Upper lobe of right lung (tissue), 1 donor: ENCODE measurements at regions not wholly inside any gene's neighbourhood (a gene's known extent, or its start where the extent isn't known, plus 50 kb on each side); places are given as distances from the start of the nearest gene placed in this dataset.

ENCODE experiments used
- ATAC-seq: fragments of 200-7000 bp; cut with Tn5 transposase; one replicate; pipeline ENCODE4 v1.9.1; 2020; ENCODE audit warnings: mild to moderate bottlenecking, moderate library complexity
- DNase-seq: peaks from one replicate; pipeline ENCODE4 v3.0.0-alpha.2; 2020
- H3K27ac ChIP-seq: fragments of 200-600 bp; one replicate; pipeline ENCODE4 v1.8.0; 2022
- H3K27me3 ChIP-seq: fragments of 200-600 bp; one replicate; pipeline ENCODE4 v1.8.0; 2022; ENCODE audit warnings: mild to moderate bottlenecking
- H3K36me3 ChIP-seq: fragments of 200-600 bp; one replicate; pipeline ENCODE4 v1.8.0; 2022
- H3K4me1 ChIP-seq: fragments of 200-600 bp; one replicate; pipeline ENCODE4 v1.8.0; 2022
- H3K4me3 ChIP-seq: fragments of 200-600 bp; one replicate; pipeline ENCODE4 v1.8.0; 2022; ENCODE audit warnings: mild to moderate bottlenecking
- H3K9me3 ChIP-seq: fragments of 200-600 bp; one replicate; pipeline ENCODE4 v1.8.0; 2022
- CTCF ChIP-seq: fragments of 200-600 bp; IDR thresholded peaks from one replicate; pipeline ENCODE4 v1.8.0; 2022; ENCODE audit warnings: antibody characterized with exemption
- intact Hi-C: fragments of 100-400 bp; cut with DNase I; formaldehyde crosslinking; loops from one replicate; pipeline ENCODE4 v1.11.0; 2022
- donor health status: DM: no; HTN: yes; CAD: no; lungs with severe emphysema.

- TF ChIP-seq CTCF: no peak
- Histone ChIP-seq H3K4me3 (no peak overlapping the region), H3K27me3 (no peaks in the 10 kb centered on the region), H3K9me3 (no peaks in the 10 kb centered on the region), H3K27ac (no peak overlapping the region), H3K4me1 (no peaks in the 10 kb centered on the region), H3K36me3 (no peaks in the 10 kb centered on the region)
- intact Hi-C loops: no loop called here
- DNase-seq (no peak), ATAC-seq (no peak)
Measured at GRCh38 chrX:104513162-104513561, 52.8 kb upstream of the IL1RAPL2 start.

- no peaks in the 10 kb centered on the region for H3K4me1 ChIP-seq
- TF ChIP-seq CTCF: no peak
- H3K36me3 ChIP-seq: no peaks in the 10 kb centered on the region
- H3K27ac ChIP-seq: no peak overlapping the region
- ATAC-seq (no peak), DNase-seq (no peak)
- H3K9me3 ChIP-seq: no peaks in the 10 kb centered on the region
- H3K27me3 ChIP-seq: no peaks in the 10 kb centered on the region
- intact Hi-C loops: no loop called here
- H3K4me3 ChIP-seq: no peak overlapping the region
Measured at GRCh38 chrX:104510801-104511200, 55.2 kb upstream of the IL1RAPL2 start.

- H3K36me3 ChIP-seq: no peaks in the 10 kb centered on the region
- H3K27ac ChIP-seq: no peak overlapping the region
- no peaks in the 10 kb centered on the region for H3K9me3 ChIP-seq
- no peak overlapping the region for H3K4me3 ChIP-seq
- ATAC-seq: no peak
- no peaks in the 10 kb centered on the region for H3K4me1 ChIP-seq
- intact Hi-C loops: no loop called here
- no peak for DNase-seq
- H3K27me3 ChIP-seq: no peaks in the 10 kb centered on the region
- no peak for TF ChIP-seq CTCF
Measured at GRCh38 chrX:104502460-104502859, 63.5 kb upstream of the IL1RAPL2 start.

GRCh38 chrX:104488811-104489210 is 77.2 kb upstream of the IL1RAPL2 start:
- no peaks in the 10 kb centered on the region for H3K9me3 ChIP-seq
- H3K27me3 ChIP-seq: no peaks in the 10 kb centered on the region
- H3K36me3 ChIP-seq: no peaks in the 10 kb centered on the region
- no peak for DNase-seq
- TF ChIP-seq CTCF: no peak
- H3K4me3 ChIP-seq: no peak overlapping the region
- H3K27ac ChIP-seq: no peak overlapping the region
- H3K4me1 ChIP-seq: no peaks in the 10 kb centered on the region
- intact Hi-C loops: no loop called here
- ATAC-seq: no peak

- H3K4me1 ChIP-seq: no peaks in the 10 kb centered on the region
- no peak overlapping the region for H3K4me3 ChIP-seq
- ATAC-seq (no peak), DNase-seq (no peak)
- H3K36me3 ChIP-seq: no peaks in the 10 kb centered on the region
- no peak for TF ChIP-seq CTCF
- no peak overlapping the region for H3K27ac ChIP-seq
- H3K9me3 ChIP-seq: no peaks in the 10 kb centered on the region
- intact Hi-C loops: no loop called here
- no peaks in the 10 kb centered on the region for H3K27me3 ChIP-seq
Measured at GRCh38 chrX:104486691-104487090, 79.3 kb upstream of the IL1RAPL2 start.

GRCh38 chrX:104482757-104483156 is 83.2 kb upstream of the IL1RAPL2 start:
- no peaks in the 10 kb centered on the region for H3K27me3 ChIP-seq
- H3K9me3 ChIP-seq: no peaks in the 10 kb centered on the region
- H3K4me1 ChIP-seq: no peaks in the 10 kb centered on the region
- H3K4me3 ChIP-seq: no peak overlapping the region
- H3K36me3 ChIP-seq: no peaks in the 10 kb centered on the region
- TF ChIP-seq CTCF: no peak
- no peak for DNase-seq
- ATAC-seq: no peak
- intact Hi-C loops: no loop called here
- H3K27ac ChIP-seq: no peak overlapping the region
